HG02571 (cell line): ENCODE measurements at regions not wholly inside any gene's neighbourhood (a gene's known extent, or its start where the extent isn't known, plus 50 kb on each side); places are given as distances from the start of the nearest gene placed in this dataset.
"Not testable (repeated sequence)": the region's sequence is repeated elsewhere in the genome, so short reads cannot be mapped to it uniquely, and the experiment has no call there.

Source experiments
- ATAC-seq: cut with Tn5 transposase; IDR thresholded peaks from one replicate; pipeline ENCODE4 v1.9.1; 2021; ENCODE audit warnings: mild to moderate bottlenecking, moderate library complexity; ENCODE audit not compliant: unreplicated experiment

- ATAC-seq = no peak
Observed at GRCh38 chr4:181757910-181758660, 485.1 kb upstream of the TENM3 start.

- ATAC-seq = no peak
Observed at GRCh38 chr4:181760560-181760959, 482.6 kb upstream of the TENM3 start.

GRCh38 chr4:181761156-181761555, 482.0 kb upstream of the TENM3 start:
- ATAC-seq = no peak

- ATAC-seq = no peak
Observed at GRCh38 chr4:181766061-181766548, 477.1 kb upstream of the TENM3 start.

GRCh38 chr4:181770971-181771370, 472.2 kb upstream of the TENM3 start:
- ATAC-seq = no peak

GRCh38 chr4:181775298-181775697, 467.9 kb upstream of the TENM3 start:
- ATAC-seq = no peak

GRCh38 chr4:181776264-181777054, 466.7 kb upstream of the TENM3 start:
- no peak for ATAC-seq

- ATAC-seq = no peak
Observed at GRCh38 chr4:181777518-181777917, 465.7 kb upstream of the TENM3 start.

GRCh38 chr4:181784881-181785280, 458.3 kb upstream of the TENM3 start:
- ATAC-seq = no peak

- ATAC-seq = no peak
Observed at GRCh38 chr4:181792641-181793040, 450.6 kb upstream of the TENM3 start.

GRCh38 chr4:181793096-181793495, 450.1 kb upstream of the TENM3 start:
- ATAC-seq = no peak

GRCh38 chr4:181796502-181796901, 446.7 kb upstream of the TENM3 start:
- ATAC-seq = no peak

GRCh38 chr4:181798536-181798935, 444.7 kb upstream of the TENM3 start:
- no peak for ATAC-seq

GRCh38 chr4:181799561-181800069, 443.6 kb upstream of the TENM3 start:
- no peak for ATAC-seq

GRCh38 chr4:181802207-181802606, 441.0 kb upstream of the TENM3 start:
- ATAC-seq = no peak

GRCh38 chr4:181807771-181808170, 435.4 kb upstream of the TENM3 start:
- ATAC-seq = no peak

GRCh38 chr4:181810711-181811110, 432.5 kb upstream of the TENM3 start:
- no peak for ATAC-seq

- ATAC-seq = not testable (repeated sequence)
Observed at GRCh38 chr4:181811550-181811949, 431.7 kb upstream of the TENM3 start.

- ATAC-seq = no peak
Observed at GRCh38 chr4:181819946-181820345, 423.3 kb upstream of the TENM3 start.

- no peak for ATAC-seq
Observed at GRCh38 chr4:181820553-181820952, 422.6 kb upstream of the TENM3 start.

GRCh38 chr4:181821039-181822004, 421.9 kb upstream of the TENM3 start:
- no peak for ATAC-seq
